Dendritic cell treated with granulocyte-macrophage colony-stimulating factor and Interleukin-4, amounts not matched to agents 40 ng/mL and 50 ng/mL, for 4 days (primary cell): ENCODE measurements at regions not wholly inside any gene's neighbourhood (a gene's known extent, or its start where the extent isn't known, plus 50 kb on each side); places are given as distances from the start of the nearest gene placed in this dataset.
"Not testable (repeated sequence)": the region's sequence is repeated elsewhere in the genome, so short reads cannot be mapped to it uniquely, and the experiment has no call there.

Experiments used
- H3K27ac Mint-ChIP-seq: one replicate; pipeline ENCODE4 v1.8.0; 2022; ENCODE audit warnings: mild to moderate bottlenecking, mixed read lengths
- H3K27me3 Mint-ChIP-seq: one replicate; pipeline ENCODE4 v1.8.0; 2022; ENCODE audit warnings: mild to moderate bottlenecking, mixed read lengths
- H3K36me3 Mint-ChIP-seq: one replicate; pipeline ENCODE4 v1.8.0; 2022; ENCODE audit warnings: low read depth, mixed read lengths
- H3K4me1 Mint-ChIP-seq: one replicate; pipeline ENCODE4 v1.8.0; 2022; ENCODE audit warnings: low read depth, mixed read lengths
- H3K4me3 Mint-ChIP-seq: one replicate; pipeline ENCODE4 v1.8.0; 2022; ENCODE audit warnings: mild to moderate bottlenecking, moderate library complexity, mixed read lengths
- H3K9me3 Mint-ChIP-seq: one replicate; pipeline ENCODE4 v1.8.0; 2022; ENCODE audit warnings: mixed read lengths
- intact Hi-C: fragments of 100-400 bp; cut with micrococcal nuclease; formaldehyde crosslinking; loops from one replicate; pipeline ENCODE4 v1.15.0; 2022

DNA sequence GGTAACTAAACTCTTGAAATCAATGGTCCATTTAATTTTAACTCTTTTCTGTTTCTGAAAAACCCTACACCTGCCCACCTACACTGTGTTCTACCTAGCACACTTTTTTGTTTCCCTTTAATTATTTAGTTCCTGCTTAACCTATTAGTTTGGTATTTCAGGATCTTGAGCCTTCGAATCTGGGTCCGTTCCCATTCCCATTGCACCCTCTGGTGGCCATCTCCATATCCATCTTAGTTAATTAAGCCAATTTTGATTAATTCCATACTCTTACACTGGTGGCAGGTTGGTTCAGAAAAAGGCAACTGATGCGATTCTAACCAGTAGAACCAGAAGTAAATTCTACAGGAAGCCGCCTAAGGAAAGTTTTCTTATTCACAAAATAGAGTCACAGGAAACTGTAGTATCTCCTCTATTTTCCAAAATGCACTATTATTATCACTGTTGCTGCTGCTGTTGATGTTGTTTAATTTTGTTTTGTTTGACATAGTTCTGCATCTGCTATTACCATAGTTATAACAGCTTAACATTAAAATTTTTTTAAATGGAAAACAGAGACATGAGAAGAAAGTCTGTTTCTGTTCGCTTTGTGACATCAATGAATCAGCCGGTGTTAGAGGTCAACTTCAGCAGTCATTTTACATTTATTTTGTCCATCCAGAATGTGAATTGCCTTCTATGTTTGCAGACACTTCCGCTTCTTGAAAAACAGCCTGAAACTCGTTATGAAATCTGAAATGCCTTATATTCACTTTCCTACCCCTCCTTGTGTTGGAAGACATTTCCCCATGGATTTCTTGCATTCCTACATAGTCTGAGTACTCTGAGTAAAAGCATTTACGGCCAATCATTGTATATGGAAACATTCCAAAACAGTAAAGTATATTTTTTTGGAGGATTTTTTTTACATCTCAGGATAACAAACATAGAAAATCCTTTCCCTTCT is 115.5 kb upstream of the NCAM2 start:
- Mint-ChIP-seq H3K27me3 (no peaks in the 10 kb centered on the region), H3K36me3 (no peaks in the 10 kb centered on the region), H3K27ac (no peak overlapping the region), H3K9me3 (no peaks in the 10 kb centered on the region), H3K4me1 (no peaks in the 10 kb centered on the region), H3K4me3 (no peak overlapping the region)
- intact Hi-C loops = no loop called here

DNA sequence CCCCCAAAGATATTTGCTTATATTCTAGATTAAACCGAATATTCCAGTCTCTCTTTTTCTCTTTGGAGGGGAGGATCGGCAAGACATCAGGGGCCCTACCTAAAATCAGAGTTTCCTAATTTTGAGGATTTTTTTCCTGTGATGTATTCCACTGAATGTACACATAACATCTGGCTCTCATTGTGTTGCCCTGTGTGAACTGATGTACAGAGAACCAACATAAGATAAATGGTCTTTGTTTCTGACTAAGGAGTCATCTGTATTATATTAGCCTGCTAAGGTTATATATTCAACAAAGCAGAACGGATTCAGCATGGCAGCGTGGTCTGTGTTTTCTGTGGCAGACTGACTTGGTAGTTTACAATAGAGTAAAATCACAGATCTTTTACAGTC is 114.8 kb upstream of the NCAM2 start:
- no peaks in the 10 kb centered on the region for H3K27me3 Mint-ChIP-seq
- H3K27ac Mint-ChIP-seq = no peak overlapping the region
- intact Hi-C loops = no loop called here
- no peaks in the 10 kb centered on the region for H3K36me3 Mint-ChIP-seq
- H3K9me3 Mint-ChIP-seq = no peaks in the 10 kb centered on the region
- H3K4me1 Mint-ChIP-seq = no peaks in the 10 kb centered on the region
- H3K4me3 Mint-ChIP-seq = no peak overlapping the region

DNA sequence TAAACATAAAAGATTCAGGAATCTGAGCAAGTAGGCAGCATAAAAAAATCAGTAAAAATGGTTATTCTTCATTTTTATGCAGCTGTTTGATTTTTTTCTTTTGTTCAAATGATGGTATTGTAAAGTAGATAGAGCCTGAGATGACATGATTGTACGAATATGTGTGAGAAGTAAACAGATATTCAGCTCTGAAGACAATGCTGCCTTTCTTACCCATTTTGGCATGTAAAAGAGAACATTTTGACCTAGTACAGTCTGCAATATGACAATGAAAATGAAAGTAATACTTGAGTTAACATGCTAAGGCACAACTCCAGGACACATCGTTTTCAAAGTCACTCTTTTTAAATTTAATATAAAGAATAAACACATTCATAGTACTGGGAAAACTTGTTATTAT is 95.7 kb upstream of the NCAM2 start:
- H3K4me1 Mint-ChIP-seq = no peaks in the 10 kb centered on the region
- no peak overlapping the region for H3K4me3 Mint-ChIP-seq
- intact Hi-C loops = no loop called here
- H3K27me3 Mint-ChIP-seq = no peaks in the 10 kb centered on the region
- no peaks in the 10 kb centered on the region for H3K9me3 Mint-ChIP-seq
- H3K36me3 Mint-ChIP-seq = no peaks in the 10 kb centered on the region
- H3K27ac Mint-ChIP-seq = no peak overlapping the region

DNA sequence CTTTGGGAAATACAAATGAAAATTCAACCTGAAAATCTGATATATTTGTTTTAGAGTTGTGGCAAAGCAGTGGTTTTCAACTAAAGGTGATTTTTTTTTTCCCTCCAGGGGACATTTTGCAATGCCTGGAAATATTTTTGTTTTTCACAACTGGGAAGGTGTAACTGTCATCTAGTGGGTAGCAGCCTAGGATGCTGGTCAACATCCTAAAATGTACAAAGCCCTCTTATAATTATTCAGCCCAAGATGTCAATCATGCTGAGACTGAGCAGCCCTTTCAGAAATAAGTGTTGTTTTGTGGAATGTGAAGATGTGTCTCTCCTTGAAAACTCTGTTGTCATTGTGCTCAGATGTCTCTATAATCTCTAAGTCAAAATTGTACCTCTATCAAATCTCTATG is 95.2 kb upstream of the NCAM2 start:
- H3K4me1 Mint-ChIP-seq = no peaks in the 10 kb centered on the region
- no peaks in the 10 kb centered on the region for H3K27me3 Mint-ChIP-seq
- H3K27ac Mint-ChIP-seq = no peak overlapping the region
- H3K9me3 Mint-ChIP-seq = no peaks in the 10 kb centered on the region
- intact Hi-C loops = no loop called here
- H3K4me3 Mint-ChIP-seq = no peak overlapping the region
- no peaks in the 10 kb centered on the region for H3K36me3 Mint-ChIP-seq

DNA sequence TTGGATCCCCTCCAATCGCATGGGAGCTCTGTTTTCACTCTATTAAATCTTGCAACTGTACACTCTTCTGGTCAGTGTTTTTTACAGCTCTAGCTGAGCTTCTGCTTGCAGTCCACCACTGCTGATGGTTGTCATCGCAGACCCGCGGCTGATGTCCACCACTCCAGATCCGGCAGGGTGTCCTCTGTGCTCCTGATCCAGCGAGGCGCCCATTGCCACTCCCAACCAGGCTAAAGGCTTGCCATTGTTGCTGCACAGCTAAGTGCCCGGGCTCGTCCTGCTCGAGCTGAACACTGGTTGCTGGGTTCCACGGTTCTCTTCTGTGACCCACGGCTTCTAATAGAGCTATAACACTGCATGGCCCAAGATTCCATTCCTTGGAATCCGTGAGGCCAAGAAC is 70.7 kb upstream of the NCAM2 start:
- H3K4me1 Mint-ChIP-seq, H3K4me3 Mint-ChIP-seq, H3K27ac Mint-ChIP-seq, H3K27me3 Mint-ChIP-seq, intact Hi-C loops, H3K36me3 Mint-ChIP-seq: not testable (repeated sequence)
- H3K9me3 Mint-ChIP-seq = peaks cover 40% of the 10 kb centered on the region

DNA sequence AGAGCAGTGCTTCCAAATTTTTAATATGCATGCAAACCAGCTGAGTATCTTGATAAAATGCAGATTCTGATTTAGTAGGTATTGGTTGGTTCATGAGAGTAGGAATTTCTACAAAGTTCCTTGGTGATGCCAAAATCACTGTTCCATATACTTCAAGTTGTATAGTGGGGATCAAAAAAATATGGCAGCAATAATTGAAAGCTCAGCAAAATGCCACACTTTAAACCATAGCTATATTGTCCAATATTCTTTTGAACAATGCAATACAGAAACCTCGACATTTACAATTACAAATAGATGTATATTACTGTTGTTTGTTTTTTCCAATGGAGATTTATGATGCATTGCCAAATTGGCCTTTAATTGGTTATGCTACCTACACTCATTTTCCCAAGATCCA is 55.7 kb upstream of the NCAM2 start:
- Mint-ChIP-seq H3K4me1 (no peaks in the 10 kb centered on the region), H3K27me3 (no peaks in the 10 kb centered on the region), H3K36me3 (no peaks in the 10 kb centered on the region), H3K27ac (no peak overlapping the region), H3K9me3 (no peaks in the 10 kb centered on the region), H3K4me3 (no peak overlapping the region)
- intact Hi-C loops = no loop called here

DNA sequence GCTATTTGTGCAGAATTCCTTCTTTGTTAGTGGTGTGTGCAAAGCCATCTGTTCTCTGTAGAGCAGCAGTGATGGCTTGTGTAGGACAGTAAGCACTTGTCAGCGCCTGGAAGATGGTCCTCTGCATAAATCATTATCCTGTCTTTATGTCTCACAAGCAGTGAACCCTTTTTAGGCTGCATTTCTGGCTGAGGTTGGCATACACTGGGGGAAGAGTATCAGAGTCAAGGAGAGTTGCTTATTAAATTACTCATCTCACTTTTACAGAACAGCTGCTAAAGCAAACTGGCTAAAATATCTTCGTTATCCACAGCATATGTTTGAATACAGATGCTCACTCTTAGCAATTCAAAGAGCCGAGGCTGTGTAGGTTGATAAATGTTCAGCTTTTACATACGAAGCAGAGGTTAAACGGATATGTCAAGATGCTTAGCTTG is 54.6 kb upstream of the NCAM2 start:
- Mint-ChIP-seq H3K36me3 (no peaks in the 10 kb centered on the region), H3K27me3 (no peaks in the 10 kb centered on the region), H3K27ac (no peak overlapping the region), H3K4me1 (no peaks in the 10 kb centered on the region), H3K4me3 (no peak overlapping the region), H3K9me3 (no peaks in the 10 kb centered on the region)
- intact Hi-C loops = no loop called here

DNA sequence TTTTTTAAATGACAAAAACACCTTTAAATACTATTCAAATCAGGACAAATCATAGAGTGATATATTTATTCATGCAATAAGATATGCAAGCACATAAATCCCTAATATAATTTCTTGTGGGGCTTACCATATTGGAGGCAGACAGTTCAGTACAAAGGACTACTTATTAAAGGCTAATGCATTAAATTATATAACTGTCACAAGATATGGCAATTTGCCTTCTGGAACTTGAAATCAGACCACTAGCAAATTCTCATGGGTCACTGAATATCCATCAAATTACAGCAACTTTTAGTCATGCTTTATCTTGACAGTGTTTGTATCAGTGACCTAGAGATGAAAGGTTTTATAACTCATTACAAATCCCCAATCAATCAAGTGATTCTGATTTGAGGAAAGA is 54.1 kb upstream of the NCAM2 start:
- no peaks in the 10 kb centered on the region for H3K27me3 Mint-ChIP-seq
- H3K27ac Mint-ChIP-seq = no peak overlapping the region
- H3K4me1 Mint-ChIP-seq = no peaks in the 10 kb centered on the region

DNA sequence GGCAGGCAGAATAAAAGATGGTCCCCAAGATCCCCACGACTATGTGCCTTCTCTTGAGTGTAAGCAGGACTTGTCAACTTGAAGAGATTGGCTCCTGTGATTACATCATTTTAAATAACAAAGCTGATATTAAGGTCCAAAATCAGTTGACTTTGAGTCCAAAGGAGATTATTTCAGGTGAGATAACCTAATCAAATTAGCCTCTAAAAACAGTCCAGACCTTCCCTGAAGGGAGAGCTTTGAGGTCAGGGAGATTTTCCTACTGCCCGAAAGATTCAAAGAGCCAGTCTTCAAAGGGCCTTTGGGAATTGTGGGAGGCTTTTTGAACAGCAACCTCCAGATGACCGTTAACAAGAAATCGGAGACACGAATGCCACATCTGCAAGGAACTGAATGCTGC is 51.5 kb upstream of the NCAM2 start:
- Mint-ChIP-seq H3K4me3 (no peak overlapping the region), H3K9me3 (no peaks in the 10 kb centered on the region), H3K27me3 (no peaks in the 10 kb centered on the region), H3K27ac (no peak overlapping the region), H3K36me3 (no peaks in the 10 kb centered on the region), H3K4me1 (no peaks in the 10 kb centered on the region)
- intact Hi-C loops = no loop called here

More for the DNA sequence above, 54.1 kb upstream of the NCAM2 start:
- H3K4me3 Mint-ChIP-seq = no peak overlapping the region
- no peaks in the 10 kb centered on the region for H3K9me3 Mint-ChIP-seq
- intact Hi-C loops = no loop called here
- no peaks in the 10 kb centered on the region for H3K36me3 Mint-ChIP-seq
